ENCODE measurements at regions not wholly inside any gene's neighbourhood (a gene's known extent, or its start where the extent isn't known, plus 50 kb on each side); places are given as distances from the start of the nearest gene placed in this dataset.

- TF ChIP-seq CTCF (IDR thresholded peaks at IDR 0.05) (no peak), ZFX (IDR thresholded peaks at IDR 0.05; ENCODE audit: borderline replicate concordance) (no peak)
Measured at GRCh38 chrX:115906276-115906675, 264.3 kb upstream of the AGTR2 start.

All from 22Rv1 (cell line).